LNCaP clone FGC (cell line): ENCODE measurements at regions not wholly inside any gene's neighbourhood (a gene's known extent, or its start where the extent isn't known, plus 50 kb on each side); places are given as distances from the start of the nearest gene placed in this dataset.

Experiments used
- DNase-seq: peaks from one replicate; pipeline ENCODE4 v3.0.0-alpha.2; 2011; ENCODE audit warnings: low read depth
- H3K4me3 ChIP-seq: 2 replicates; pipeline ENCODE4 v1.5.1; 2011; ENCODE audit warnings: mild to moderate bottlenecking, low read depth, low read length, control low read depth
- CTCF ChIP-seq: IDR thresholded peaks from 2 replicates; pipeline ENCODE4 v1.5.1; 2012; ENCODE audit warnings: mild to moderate bottlenecking; ENCODE audit not compliant: control insufficient read depth, insufficient read depth; ENCODE audit errors: extremely low read depth

- no peak overlapping the region for H3K4me3 ChIP-seq
Observed at GRCh38 chr1:243924588-243925349, 74.7 kb upstream of the AKT3 start.

GRCh38 chr1:243924188-243924587, 74.1 kb upstream of the AKT3 start:
- H3K4me3 ChIP-seq: no peak overlapping the region
- no peak for TF ChIP-seq CTCF
- DNase-seq: no peak

More at GRCh38 chr1:243924588-243925349, 74.7 kb upstream of the AKT3 start:
- no peak for TF ChIP-seq CTCF
- DNase-seq: no peak

- TF ChIP-seq CTCF: no peak
- no peak overlapping the region for H3K4me3 ChIP-seq
- no peak for DNase-seq
Observed at GRCh38 chr1:243923292-243924171, 73.5 kb upstream of the AKT3 start.

- TF ChIP-seq CTCF: no peak
- H3K4me3 ChIP-seq: no peak overlapping the region
- DNase-seq: no peak
Observed at GRCh38 chr1:243921111-243921510, 71.1 kb upstream of the AKT3 start.

- TF ChIP-seq CTCF: no peak
- H3K4me3 ChIP-seq: no peak overlapping the region
- no peak for DNase-seq
Observed at GRCh38 chr1:243917863-243918565, 68.0 kb upstream of the AKT3 start.

GRCh38 chr1:243917177-243917862, 67.3 kb upstream of the AKT3 start:
- H3K4me3 ChIP-seq: no peak overlapping the region

More at GRCh38 chr1:243917177-243917862, 67.3 kb upstream of the AKT3 start:
- DNase-seq: no peak
- no peak for TF ChIP-seq CTCF
